ENCODE measurements at regions not wholly inside any gene's neighbourhood (a gene's known extent, or its start where the extent isn't known, plus 50 kb on each side); places are given as distances from the start of the nearest gene placed in this dataset.

DNA sequence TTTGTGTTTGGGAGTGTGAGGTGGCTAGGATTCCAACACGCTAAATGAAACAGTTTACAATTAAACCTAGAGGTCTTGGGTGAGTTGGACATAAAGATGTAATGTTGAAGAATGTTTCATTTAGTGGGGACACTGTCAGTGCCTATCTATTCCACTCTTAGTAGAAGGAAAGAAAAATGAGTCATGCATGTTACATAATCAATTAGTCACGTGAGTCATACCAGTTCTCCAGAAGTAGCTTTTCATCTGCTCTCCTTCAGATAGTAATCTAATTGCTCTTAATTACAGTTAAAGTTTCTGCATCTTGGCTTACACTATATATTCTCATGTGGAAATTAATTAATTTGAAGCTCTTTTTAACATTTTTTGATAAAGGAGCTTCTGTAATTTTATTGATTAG is 115.7 kb upstream of the P2RY1 start:
- Histone ChIP-seq H3K4me3 (ENCODE audit: insufficient read depth, low read depth, low read length) (no peak overlapping the region), H3K36me3 (replicated peaks; ENCODE audit: control insufficient read depth, insufficient read depth, low read length) (no peaks in the 10 kb centered on the region), H3K27me3 (ENCODE audit: control insufficient read depth, insufficient read depth, low read length) (no peaks in the 10 kb centered on the region; the same call in 1 of the 2 replicates)
- no peak for DNase-seq

- H3K36me3 ChIP-seq (replicated peaks; ENCODE audit: control insufficient read depth, insufficient read depth, low read length), result no peaks in the 10 kb centered on the region
- no peaks in the 10 kb centered on the region; the same call in 1 of the 2 replicates for H3K27me3 ChIP-seq (ENCODE audit: control insufficient read depth, insufficient read depth, low read length)
- DNase-seq, result no peak
- H3K4me3 ChIP-seq (ENCODE audit: insufficient read depth, low read depth, low read length), result no peak overlapping the region
These were observed 113.8 kb upstream of the P2RY1 start for GRCh38 chr3:152720951-152721718.

DNA sequence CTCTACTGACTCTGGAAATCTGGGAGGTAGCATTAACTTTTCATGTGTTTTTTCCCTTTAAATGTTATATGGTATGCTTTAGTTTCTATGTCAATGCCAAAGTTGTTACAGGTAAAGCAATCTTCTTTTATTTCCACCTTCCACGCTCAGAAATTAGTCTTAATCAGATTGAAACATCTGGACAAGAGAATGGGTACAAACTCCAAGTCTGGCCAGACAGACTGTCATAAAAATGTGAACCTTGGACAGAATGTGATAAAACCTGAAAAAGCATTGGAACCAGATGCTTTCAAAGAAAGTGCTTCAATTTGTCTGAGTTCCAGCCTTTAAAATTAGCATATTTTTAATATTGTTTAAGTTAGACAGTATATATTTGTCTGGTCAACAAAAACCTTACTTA is 110.7 kb upstream of the P2RY1 start:
- Histone ChIP-seq H3K27me3 (ENCODE audit: control insufficient read depth, insufficient read depth, low read length) (no peaks in the 10 kb centered on the region; the same call in 1 of the 2 replicates), H3K4me3 (ENCODE audit: insufficient read depth, low read depth, low read length) (no peak overlapping the region), H3K36me3 (replicated peaks; ENCODE audit: control insufficient read depth, insufficient read depth, low read length) (no peaks in the 10 kb centered on the region)
- no peak for DNase-seq

DNA sequence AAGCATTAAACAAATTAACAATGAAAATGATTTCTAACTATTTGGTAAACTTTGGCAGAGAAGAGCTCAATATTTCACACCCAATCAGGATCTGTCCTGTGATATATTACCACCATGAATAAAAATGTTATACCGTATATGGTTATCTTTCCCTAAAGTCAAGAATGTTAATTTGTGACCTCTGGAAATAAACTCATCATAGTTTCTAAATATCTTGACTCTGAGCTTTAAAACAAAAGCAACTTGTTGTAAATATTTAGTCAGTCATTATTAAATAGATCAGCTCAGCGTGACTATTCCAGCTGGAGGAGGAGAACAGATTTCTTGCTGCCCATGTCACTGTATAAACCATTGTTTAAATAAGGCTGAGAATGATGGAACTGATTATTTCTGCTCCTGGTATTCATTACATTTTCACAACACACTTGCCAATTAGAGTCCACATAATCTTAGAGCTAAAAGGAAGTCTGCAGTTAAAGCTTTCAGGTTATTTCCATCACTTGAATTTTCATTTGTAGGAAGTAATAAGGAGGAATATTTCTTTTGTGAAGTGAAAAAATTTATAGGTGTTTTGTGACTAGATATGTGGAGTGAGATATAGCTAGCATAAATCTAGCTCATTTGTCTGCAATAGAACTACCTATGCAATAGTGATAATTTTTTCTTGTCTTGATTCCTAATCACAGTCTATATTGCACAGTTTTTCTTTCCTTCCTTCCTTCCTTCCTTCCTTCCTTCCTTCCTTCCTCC is 106.5 kb upstream of the P2RY1 start:
- H3K36me3 ChIP-seq (replicated peaks; ENCODE audit: control insufficient read depth, insufficient read depth, low read length), result no peaks in the 10 kb centered on the region
- no peak overlapping the region for H3K4me3 ChIP-seq (ENCODE audit: insufficient read depth, low read depth, low read length)
- H3K27me3 ChIP-seq (ENCODE audit: control insufficient read depth, insufficient read depth, low read length), result no peaks in the 10 kb centered on the region
- no peak for DNase-seq

GRCh38 chr3:152729906-152730305 is 105.0 kb upstream of the P2RY1 start:
- Histone ChIP-seq H3K36me3 (replicated peaks; ENCODE audit: control insufficient read depth, insufficient read depth, low read length) (no peaks in the 10 kb centered on the region), H3K27me3 (ENCODE audit: control insufficient read depth, insufficient read depth, low read length) (no peaks in the 10 kb centered on the region), H3K4me3 (ENCODE audit: insufficient read depth, low read depth, low read length) (no peak overlapping the region)
- no peak for DNase-seq

- no peak for DNase-seq
- H3K4me3 ChIP-seq (ENCODE audit: insufficient read depth, low read depth, low read length), result no peak overlapping the region
- no peaks in the 10 kb centered on the region for H3K36me3 ChIP-seq (replicated peaks; ENCODE audit: control insufficient read depth, insufficient read depth, low read length)
- H3K27me3 ChIP-seq (ENCODE audit: control insufficient read depth, insufficient read depth, low read length), result no peaks in the 10 kb centered on the region
These were observed 103.4 kb upstream of the P2RY1 start for GRCh38 chr3:152731511-152731910.

GRCh38 chr3:152733584-152734119 is 101.3 kb upstream of the P2RY1 start:
- H3K4me3 ChIP-seq (ENCODE audit: insufficient read depth, low read depth, low read length), result no peak overlapping the region
- DNase-seq, result no peak
- no peaks in the 10 kb centered on the region for H3K36me3 ChIP-seq (replicated peaks; ENCODE audit: control insufficient read depth, insufficient read depth, low read length)
- H3K27me3 ChIP-seq (ENCODE audit: control insufficient read depth, insufficient read depth, low read length), result no peaks in the 10 kb centered on the region

- Histone ChIP-seq H3K27me3 (ENCODE audit: control insufficient read depth, insufficient read depth, low read length) (no peaks in the 10 kb centered on the region), H3K36me3 (replicated peaks; ENCODE audit: control insufficient read depth, insufficient read depth, low read length) (no peaks in the 10 kb centered on the region), H3K4me3 (ENCODE audit: insufficient read depth, low read depth, low read length) (no peak overlapping the region)
- DNase-seq, result no peak
These were observed 97.7 kb upstream of the P2RY1 start for GRCh38 chr3:152737021-152737908.

GRCh38 chr3:152738656-152739055 is 96.3 kb upstream of the P2RY1 start:
- Histone ChIP-seq H3K36me3 (replicated peaks; ENCODE audit: control insufficient read depth, insufficient read depth, low read length) (no peaks in the 10 kb centered on the region), H3K27me3 (ENCODE audit: control insufficient read depth, insufficient read depth, low read length) (no peaks in the 10 kb centered on the region; the same call in none of the 2 replicates), H3K4me3 (ENCODE audit: insufficient read depth, low read depth, low read length) (no peak overlapping the region)
- DNase-seq, result no peak

DNA sequence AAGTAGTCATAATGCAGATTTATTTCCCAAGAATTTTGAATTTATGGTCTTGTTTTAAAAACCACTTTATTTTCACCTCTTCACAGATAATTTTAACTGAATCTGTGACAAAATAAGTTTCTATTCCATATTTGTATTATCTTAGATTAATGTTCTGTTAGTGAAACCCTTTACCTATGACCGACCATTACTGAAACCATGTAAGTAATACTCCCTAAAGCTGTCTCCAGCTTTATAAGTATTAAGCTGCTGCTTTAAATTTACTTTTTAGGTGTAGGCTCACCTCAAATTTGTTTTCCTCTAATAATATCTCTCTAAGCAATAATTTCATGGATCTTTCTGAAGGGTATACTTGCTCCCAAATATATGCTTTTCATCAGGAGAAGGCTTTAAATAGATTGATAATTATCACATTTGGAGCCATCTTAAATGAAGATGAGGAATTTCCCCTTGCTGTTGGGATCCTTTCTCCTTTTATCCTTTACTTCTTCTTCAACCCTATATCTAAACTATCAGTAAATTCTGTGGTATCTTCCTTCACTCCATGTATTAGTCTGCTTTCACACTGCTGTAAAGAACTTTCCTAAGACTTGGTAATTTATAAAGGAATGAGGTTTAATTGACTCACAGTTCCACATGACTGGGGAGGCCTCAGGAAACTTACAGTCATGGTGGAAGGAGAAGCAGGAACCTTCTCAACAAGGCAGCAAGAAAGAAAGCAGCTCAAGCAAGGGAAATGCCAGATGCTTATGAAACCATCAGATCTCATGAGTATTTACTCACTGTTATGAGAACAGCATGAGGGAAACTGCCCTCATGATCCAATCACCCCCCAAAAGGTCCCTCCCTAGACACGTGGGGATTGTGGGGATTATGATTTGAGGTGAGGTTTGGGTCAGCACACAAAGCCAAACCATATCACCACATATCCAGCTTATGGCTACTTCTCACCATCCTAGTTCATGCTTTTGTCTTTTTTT is 92.3 kb upstream of the P2RY1 start:
- H3K27me3 ChIP-seq (ENCODE audit: control insufficient read depth, insufficient read depth, low read length), result peaks cover 4% of the 10 kb centered on the region
- no peaks in the 10 kb centered on the region for H3K36me3 ChIP-seq (replicated peaks; ENCODE audit: control insufficient read depth, insufficient read depth, low read length)
- H3K4me3 ChIP-seq (ENCODE audit: insufficient read depth, low read depth, low read length), result no peak overlapping the region
- no peak for DNase-seq

DNA sequence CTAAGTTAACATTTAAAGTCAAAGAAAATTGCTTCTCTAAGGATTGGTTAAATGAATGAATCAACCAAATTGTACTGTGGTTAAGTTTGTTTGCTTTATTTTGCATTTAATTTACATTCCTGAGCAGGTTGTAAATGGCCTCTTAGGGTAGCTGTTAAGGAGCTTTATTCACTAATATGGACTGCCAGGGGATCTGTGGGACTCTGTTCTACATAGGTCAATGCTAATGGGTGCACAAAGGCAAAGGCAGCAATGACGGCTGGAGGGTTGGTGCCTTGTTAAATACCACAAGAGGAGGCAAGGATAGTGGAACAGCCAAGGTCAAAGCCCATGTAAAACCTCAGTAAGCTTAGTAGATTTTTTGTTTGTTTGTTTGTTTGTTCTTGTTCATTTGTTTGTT is 89.3 kb upstream of the P2RY1 start:
- peaks cover 4% of the 10 kb centered on the region for H3K27me3 ChIP-seq (ENCODE audit: control insufficient read depth, insufficient read depth, low read length)
- no peaks in the 10 kb centered on the region for H3K36me3 ChIP-seq (replicated peaks; ENCODE audit: control insufficient read depth, insufficient read depth, low read length)

GRCh38 chr3:152754303-152754702 is 80.6 kb upstream of the P2RY1 start:
- Histone ChIP-seq H3K4me3 (ENCODE audit: insufficient read depth, low read depth, low read length) (no peak overlapping the region), H3K36me3 (replicated peaks; ENCODE audit: control insufficient read depth, insufficient read depth, low read length) (no peaks in the 10 kb centered on the region), H3K27me3 (ENCODE audit: control insufficient read depth, insufficient read depth, low read length) (no peaks in the 10 kb centered on the region)
- DNase-seq, result no peak

More for the DNA sequence above, 89.3 kb upstream of the P2RY1 start:
- no peak overlapping the region for H3K4me3 ChIP-seq (ENCODE audit: insufficient read depth, low read depth, low read length)
- no peak for DNase-seq

- Histone ChIP-seq H3K27me3 (ENCODE audit: control insufficient read depth, insufficient read depth, low read length) (no peaks in the 10 kb centered on the region), H3K4me3 (ENCODE audit: insufficient read depth, low read depth, low read length) (no peak overlapping the region), H3K36me3 (replicated peaks; ENCODE audit: control insufficient read depth, insufficient read depth, low read length) (no peaks in the 10 kb centered on the region)
- no peak for DNase-seq
These were observed 78.1 kb upstream of the P2RY1 start for GRCh38 chr3:152756807-152757206.
